H1 (cell line): ENCODE measurements at regions not wholly inside any gene's neighbourhood (a gene's known extent, or its start where the extent isn't known, plus 50 kb on each side); places are given as distances from the start of the nearest gene placed in this dataset.

ENCODE experiments used
- CTCF ChIA-PET: fragments of 300-600 bp; sonication (Branson Sonifier 250); formaldehyde crosslinking; loops from one replicate; lab custom pipeline; 2021; ENCODE audit not compliant: partially characterized antibody; lab: Charles Lee
- POLR2A ChIA-PET: fragments of 300-600 bp; sonication (Branson Sonifier 250); formaldehyde crosslinking; loops from one replicate; lab custom pipeline; 2021; ENCODE audit warnings: inconsistent platforms; ENCODE audit not compliant: partially characterized antibody; lab: Charles Lee
- DNase-seq, 2 experiments: peaks; one replicate each; pipeline versions ENCODE4 v3.0.0 to v3.0.0-alpha.2; 2010 to 2022; ENCODE audit warnings: low spot score in 2 of 2, low read depth in 1 of 2, mixed read lengths in 1 of 2
- FAIRE-seq: peaks from 2 replicates; lab custom pipeline; 2011; peaks lifted over from hg19 to GRCh38; lab: Jason Lieb, UNC
- H2AFZ ChIP-seq: 2 replicates; pipeline ENCODE4 v1.8.1; 2012; ENCODE audit warnings: low read length, inconsistent platforms
- H2AK5ac ChIP-seq: 2 replicates; pipeline ENCODE4 v1.6.1; 2013; ENCODE audit warnings: low read depth, low read length
- H2BK120ac ChIP-seq: replicated peaks from 2 replicates; pipeline ENCODE3; 2013; ENCODE audit warnings: low read depth, low read length, inconsistent platforms
- H2BK12ac ChIP-seq: 2 replicates; pipeline ENCODE4 v1.6.1; 2013; ENCODE audit warnings: low read depth, low read length
- H2BK15ac ChIP-seq: 2 replicates; pipeline ENCODE4 v1.6.1; 2013; ENCODE audit warnings: low read length
- H2BK20ac ChIP-seq: 2 replicates; pipeline ENCODE4 v1.6.1; 2013; ENCODE audit warnings: low read length
- H2BK5ac ChIP-seq: 2 replicates; pipeline ENCODE4 v1.6.1; 2013; ENCODE audit warnings: low read depth, low read length
- H3K14ac ChIP-seq: 2 replicates; pipeline ENCODE4 v1.6.1; 2013; ENCODE audit warnings: inconsistent platforms; ENCODE audit not compliant: insufficient read length
- H3K18ac ChIP-seq: 2 replicates; pipeline ENCODE4 v1.6.1; 2013; ENCODE audit warnings: low read length; ENCODE audit errors: extremely low read depth
- H3K23ac ChIP-seq: 2 replicates; pipeline ENCODE4 v1.6.1; 2013; ENCODE audit warnings: inconsistent platforms; ENCODE audit not compliant: insufficient read length
- H3K23me2 ChIP-seq: 2 replicates; pipeline ENCODE4 v1.6.1; 2013; ENCODE audit warnings: low read depth, low read length
- H3K27ac ChIP-seq: 2 replicates; pipeline ENCODE4 v1.6.1; 2011; ENCODE audit warnings: low read depth, low read length, inconsistent platforms
- H3K27me3 ChIP-seq, 4 experiments: replicated peaks in 1 of 4; 1 replicate in 1 of 4; 2 replicates in 3 of 4; pipeline versions ENCODE4 v1.6.1 to v1.8.1; 2011 to 2013; ENCODE audit warnings: low read length in 3 of 4, mild to moderate bottlenecking in 3 of 4, inconsistent platforms in 2 of 4, mixed read lengths in 2 of 4, moderate library complexity in 1 of 4; ENCODE audit not compliant: control insufficient read depth in 3 of 4, insufficient read depth in 3 of 4; ENCODE audit errors: extremely low read depth in 1 of 4
- H3K36me3 ChIP-seq, 4 experiments: 2 replicates each; pipeline versions ENCODE4 v1.6.1 to v1.8.1; 2011 to 2013; ENCODE audit warnings: mild to moderate bottlenecking in 4 of 4, low read length in 3 of 4, moderate library complexity in 2 of 4, control low read depth in 1 of 4, inconsistent platforms in 1 of 4; ENCODE audit not compliant: insufficient read depth in 4 of 4, control insufficient read depth in 2 of 4
- H3K4ac ChIP-seq: replicated peaks from 2 replicates; pipeline ENCODE3; 2013; ENCODE audit warnings: low read length, low read depth, mixed read lengths, inconsistent platforms; ENCODE audit not compliant: insufficient read length
- H3K4me1 ChIP-seq, 4 experiments: replicated peaks in 1 of 4; 1 replicate in 1 of 4; 2 replicates in 3 of 4; pipeline versions ENCODE4 v1.6.1 to v1.8.1; 2011 to 2013; ENCODE audit warnings: low read length in 3 of 4, inconsistent platforms in 2 of 4, mixed read lengths in 1 of 4; ENCODE audit not compliant: insufficient read depth in 4 of 4, control insufficient read depth in 3 of 4
- H3K4me2 ChIP-seq, 2 experiments: 2 replicates each; pipeline versions ENCODE4 v1.6.1 to v1.8.1; 2011 to 2013; ENCODE audit warnings: low read depth in 2 of 2, low read length in 2 of 2, control low read depth in 1 of 2, inconsistent platforms in 1 of 2, mild to moderate bottlenecking in 1 of 2; ENCODE audit not compliant: insufficient read depth in 1 of 2
- H3K4me3 ChIP-seq, 4 experiments: fragments of 200-600, 300-600 bp in 1 of 4; sonication (generic), shearing (Covaris generic), sonication (Bioruptor Twin) in 1 of 4; 2 replicates each; pipeline versions ENCODE4 v1.5.1 to v1.8.1; 2011 to 2016; ENCODE audit warnings: low read length in 4 of 4, low read depth in 3 of 4, control low read depth in 2 of 4, inconsistent platforms in 2 of 4, mild to moderate bottlenecking in 2 of 4, mixed read lengths in 1 of 4, moderate library complexity in 1 of 4; ENCODE audit not compliant: insufficient read depth in 2 of 4; ENCODE audit errors: extremely low read depth in 1 of 4
- H3K56ac ChIP-seq: replicated peaks from 2 replicates; pipeline ENCODE3; 2013; ENCODE audit warnings: low read depth, mild to moderate bottlenecking, mixed read lengths, low read length, inconsistent platforms; ENCODE audit not compliant: insufficient read length
- H3K79me1 ChIP-seq: 2 replicates; pipeline ENCODE4 v1.6.1; 2013; ENCODE audit warnings: low read depth, low read length, control low read depth
- H3K79me2 ChIP-seq, 2 experiments: 2 replicates each; pipeline versions ENCODE4 v1.6.1 to v1.8.1; 2012 to 2013; ENCODE audit warnings: low read length in 2 of 2, mild to moderate bottlenecking in 2 of 2, inconsistent platforms in 1 of 2; ENCODE audit not compliant: insufficient read depth in 2 of 2, control insufficient read depth in 1 of 2
- H3K9ac ChIP-seq, 4 experiments: replicated peaks in 1 of 4; 1 replicate in 1 of 4; 2 replicates in 3 of 4; pipeline versions ENCODE4 v1.6.1 to v1.8.1; 2011 to 2013; ENCODE audit warnings: low read depth in 3 of 4, low read length in 3 of 4, control low read depth in 2 of 4, mild to moderate bottlenecking in 2 of 4, moderate library complexity in 2 of 4, inconsistent platforms in 1 of 4; ENCODE audit errors: extremely low read depth in 1 of 4
- H3K9me3 ChIP-seq, 2 experiments: 2 replicates each; pipeline versions ENCODE4 v1.6.1 to v1.8.1; 2012 to 2013; ENCODE audit warnings: mild to moderate bottlenecking in 2 of 2, moderate library complexity in 2 of 2, control low read depth in 1 of 2, inconsistent platforms in 1 of 2, low read depth in 1 of 2, low read length in 1 of 2, mixed read lengths in 1 of 2; ENCODE audit not compliant: insufficient read depth in 2 of 2
- H4K20me1 ChIP-seq, 2 experiments: replicated peaks in 1 of 2; 2 replicates each; pipeline versions ENCODE3 to v1.8.1; 2011 to 2013; ENCODE audit warnings: inconsistent platforms in 2 of 2, low read length in 2 of 2, mild to moderate bottlenecking in 1 of 2; ENCODE audit not compliant: insufficient read depth in 2 of 2, control insufficient read depth in 1 of 2
- H4K5ac ChIP-seq: 2 replicates; pipeline ENCODE4 v1.6.1; 2013; ENCODE audit warnings: low read length, low read depth, mixed read lengths, inconsistent platforms; ENCODE audit not compliant: insufficient read length
- H4K8ac ChIP-seq: 2 replicates; pipeline ENCODE4 v1.8.0; 2013; ENCODE audit warnings: mild to moderate bottlenecking, moderate library complexity, low read length, inconsistent platforms; ENCODE audit not compliant: insufficient read depth; ENCODE audit errors: extremely low read depth
- H4K91ac ChIP-seq: replicated peaks from 2 replicates; pipeline ENCODE3; 2013; ENCODE audit warnings: low read length, mixed read lengths, inconsistent platforms; ENCODE audit not compliant: insufficient read length
- ASH2L ChIP-seq: fragments of 200-600, 300-600 bp; sonication (generic); IDR thresholded peaks from one replicate; pipeline ENCODE4 v1.7.1; 2017; ENCODE audit warnings: low read length
- BCL11A ChIP-seq, 2 experiments: IDR thresholded peaks; one replicate each; pipeline ENCODE4 v1.6.1; 2011; ENCODE audit warnings: low read depth in 2 of 2, low read length in 2 of 2, mild to moderate bottlenecking in 2 of 2
- CTBP2 ChIP-seq: IDR thresholded peaks from 2 replicates; pipeline ENCODE4 v1.7.0; 2011; ENCODE audit warnings: borderline replicate concordance, mild to moderate bottlenecking, moderate library complexity, mixed read lengths, low read length; ENCODE audit not compliant: insufficient read depth, insufficient read length
- HDAC2 ChIP-seq, 2 experiments: fragments of 300-600 bp in 1 of 2; sonication (generic) in 1 of 2; IDR thresholded peaks; 2 replicates each; pipeline ENCODE4 v1.6.1; 2011 to 2012; ENCODE audit warnings: low read depth in 2 of 2, low read length in 2 of 2, mild to moderate bottlenecking in 2 of 2, moderate library complexity in 2 of 2, borderline replicate concordance in 1 of 2, inconsistent platforms in 1 of 2
- MAFK ChIP-seq: IDR thresholded peaks from 2 replicates; pipeline ENCODE4 v1.6.1; 2012; ENCODE audit warnings: low read depth, mild to moderate bottlenecking, improper control_type of control experiment, low read length
- POLR2A ChIP-seq, 2 experiments: IDR thresholded peaks; 1 replicate in 1 of 2; 2 replicates in 1 of 2; pipeline ENCODE4 v1.6.1; 2011; ENCODE audit warnings: low read depth in 2 of 2, low read length in 2 of 2, mild to moderate bottlenecking in 2 of 2; ENCODE audit errors: control extremely low read depth in 1 of 2
- POU5F1 ChIP-seq: IDR thresholded peaks from 2 replicates; pipeline ENCODE4 v1.6.1; 2011; ENCODE audit warnings: low read depth, mild to moderate bottlenecking, low read length, moderate library complexity
- SIRT6 ChIP-seq: IDR thresholded peaks from one replicate; pipeline ENCODE4 v1.7.1; 2012; ENCODE audit warnings: low read length, inconsistent platforms
- TBP ChIP-seq: IDR thresholded peaks from 2 replicates; pipeline ENCODE4 v1.6.1; 2011; ENCODE audit warnings: low read depth, low read length, improper control_type of control experiment
- TCF12 ChIP-seq: IDR thresholded peaks from 2 replicates; pipeline ENCODE4 v1.6.1; 2011; ENCODE audit warnings: low read depth, mild to moderate bottlenecking, low read length
- ZNF274 ChIP-seq: IDR thresholded peaks from 2 replicates; pipeline ENCODE4 v1.7.0; 2012; ENCODE audit warnings: low read length, borderline replicate concordance; ENCODE audit errors: extremely low read depth
- WGBS, 2 experiments: shearing (Covaris generic) in 1 of 2; methylation state at CpG; one replicate each; pipeline versions ENCODE4 v1.1.6 to v1.1.7; 2013 to 2015; ENCODE audit warnings: low lambda C conversion rate in 2 of 2, mixed read lengths in 2 of 2, inconsistent platforms in 1 of 2, low coverage in 1 of 2, missing lambda C conversion rate in 1 of 2; ENCODE audit not compliant: insufficient replicate concordance in 2 of 2, insufficient coverage in 1 of 2, insufficient read length in 1 of 2; ENCODE audit errors: extremely low coverage in 1 of 2, missing lambda C conversion rate in 1 of 2; 5-methylcytosine and 5-hydroxymethylcytosine counted together
- TF ChIP-seq, protein P1 (sequence below): IDR thresholded peaks from 2 replicates; pipeline ENCODE4 v1.6.1; 2011; ENCODE audit warnings: low read length, improper control_type of control experiment

- Histone ChIP-seq H3K4me1 (no peaks in the 10 kb centered on the region), H3K4ac (no peak overlapping the region), H3K27ac (no peak overlapping the region), H4K8ac (no peak overlapping the region), H3K4me2 (no peak overlapping the region), H3K79me1 (no peaks in the 10 kb centered on the region), H2BK20ac (no peak overlapping the region), H4K5ac (no peak overlapping the region), H3K9me3 (peaks cover 0 to 2% of the 10 kb centered on the region in 2 experiments; a peak in 1 of 4 replicates), H2BK120ac (no peak overlapping the region)
- TF ChIP-seq CTBP2 (no peak), ZNF274 (no peak), MAFK (no peak), TCF12 (no peak), SIRT6 (no peak), HDAC2 (IDR thresholded peaks at IDR 0.05; ENCODE audit: borderline replicate concordance in 1 of 2, low read depth in 2 of 2, low read length in 2 of 2) (no peak), ASH2L (no peak), TBP (no peak), POLR2A (IDR thresholded peaks at IDR 0.05; ENCODE audit: control extremely low read depth in 1 of 2, low read depth in 2 of 2, low read length in 2 of 2) (no peak), POU5F1 (no peak), BCL11A (IDR thresholded peaks at IDR 0.05; ENCODE audit: low read depth in 2 of 2, low read length in 2 of 2) (no peak)
- TF ChIP-seq, protein P1, sequence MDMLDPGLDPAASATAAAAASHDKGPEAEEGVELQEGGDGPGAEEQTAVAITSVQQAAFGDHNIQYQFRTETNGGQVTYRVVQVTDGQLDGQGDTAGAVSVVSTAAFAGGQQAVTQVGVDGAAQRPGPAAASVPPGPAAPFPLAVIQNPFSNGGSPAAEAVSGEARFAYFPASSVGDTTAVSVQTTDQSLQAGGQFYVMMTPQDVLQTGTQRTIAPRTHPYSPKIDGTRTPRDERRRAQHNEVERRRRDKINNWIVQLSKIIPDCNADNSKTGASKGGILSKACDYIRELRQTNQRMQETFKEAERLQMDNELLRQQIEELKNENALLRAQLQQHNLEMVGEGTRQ: no peak
- TF ChIP-seq, all 59 proteins: peak for 0
- Histone ChIP-seq H3K23ac (no peak overlapping the region), H3K36me3 (no peaks in the 10 kb centered on the region), H3K27me3 (no peaks in the 10 kb centered on the region), H3K18ac (no peak overlapping the region), H4K91ac (no peak overlapping the region), H3K4me3 (no peak overlapping the region), H2AFZ (no peak overlapping the region), H2AK5ac (no peak overlapping the region), H3K23me2 (no peaks in the 10 kb centered on the region), H3K9ac (no peak overlapping the region), H3K56ac (no peak overlapping the region), H2BK5ac (no peak overlapping the region), H3K14ac (no peak overlapping the region), H4K20me1 (no peaks in the 10 kb centered on the region), H3K79me2 (no peaks in the 10 kb centered on the region), H2BK15ac (no peak overlapping the region), H2BK12ac (no peak overlapping the region)
- 93% methylated on average over 1 of the region's 1 CpG; no CpG with 5 or more reads in 1 of the 2 experiments for WGBS, 2 experiments
- ChIA-PET POLR2A (no interaction called here), CTCF (no interaction called here)
- FAIRE-seq (no peak), DNase-seq (no peak)
These were observed 1561.0 kb upstream of the MIR17HG start for GRCh38 chr13:89786531-89786930.
